Omental fat pad (tissue), 3 donors: ENCODE measurements at regions not wholly inside any gene's neighbourhood (a gene's known extent, or its start where the extent isn't known, plus 50 kb on each side); places are given as distances from the start of the nearest gene placed in this dataset.

Source experiments
- ATAC-seq: fragments of 150-250 bp; one replicate; pipeline ENCODE4 v1.9.1; 2016; ENCODE audit warnings: mild to moderate bottlenecking, moderate library complexity; ENCODE audit not compliant: low FRiP score
- DNase-seq: peaks from one replicate; pipeline ENCODE4 v3.0.0-alpha.2; 2019; ENCODE audit warnings: low spot score
- TF ChIP-seq, protein P1 (sequence below), 3 donors: fragments of 450-650 bp; IDR thresholded peaks; one replicate each; pipeline ENCODE4 v1.5.1; 2016 to 2017; ENCODE audit warnings: antibody characterized with exemption in 3 of 3, mild to moderate bottlenecking in 3 of 3, moderate library complexity in 2 of 3

DNA sequence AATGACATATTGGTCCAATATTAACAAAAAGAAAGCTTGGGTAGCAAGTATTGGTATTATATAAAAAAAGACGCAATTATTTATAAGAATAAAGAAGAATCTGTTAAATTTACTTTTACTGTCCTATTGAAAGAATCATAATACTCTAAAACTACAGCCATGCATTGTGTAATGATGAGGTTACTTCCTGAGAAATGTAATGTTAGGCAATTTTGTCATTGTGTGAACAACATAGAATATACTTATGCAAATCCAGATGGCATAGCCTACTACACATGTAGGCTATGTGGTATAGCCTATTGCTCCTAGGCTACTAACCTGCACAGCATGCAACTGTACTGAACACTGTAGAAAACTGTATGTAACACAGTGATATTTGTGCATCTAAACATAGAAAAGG lies 121.2 kb upstream of the PTGFR start:
- ATAC-seq (no peak), DNase-seq (no peak)
- TF ChIP-seq, protein P1, sequence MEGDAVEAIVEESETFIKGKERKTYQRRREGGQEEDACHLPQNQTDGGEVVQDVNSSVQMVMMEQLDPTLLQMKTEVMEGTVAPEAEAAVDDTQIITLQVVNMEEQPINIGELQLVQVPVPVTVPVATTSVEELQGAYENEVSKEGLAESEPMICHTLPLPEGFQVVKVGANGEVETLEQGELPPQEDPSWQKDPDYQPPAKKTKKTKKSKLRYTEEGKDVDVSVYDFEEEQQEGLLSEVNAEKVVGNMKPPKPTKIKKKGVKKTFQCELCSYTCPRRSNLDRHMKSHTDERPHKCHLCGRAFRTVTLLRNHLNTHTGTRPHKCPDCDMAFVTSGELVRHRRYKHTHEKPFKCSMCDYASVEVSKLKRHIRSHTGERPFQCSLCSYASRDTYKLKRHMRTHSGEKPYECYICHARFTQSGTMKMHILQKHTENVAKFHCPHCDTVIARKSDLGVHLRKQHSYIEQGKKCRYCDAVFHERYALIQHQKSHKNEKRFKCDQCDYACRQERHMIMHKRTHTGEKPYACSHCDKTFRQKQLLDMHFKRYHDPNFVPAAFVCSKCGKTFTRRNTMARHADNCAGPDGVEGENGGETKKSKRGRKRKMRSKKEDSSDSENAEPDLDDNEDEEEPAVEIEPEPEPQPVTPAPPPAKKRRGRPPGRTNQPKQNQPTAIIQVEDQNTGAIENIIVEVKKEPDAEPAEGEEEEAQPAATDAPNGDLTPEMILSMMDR (IDR thresholded peaks at IDR 0.05) = no peak

- TF ChIP-seq, protein P1 (IDR thresholded peaks at IDR 0.05) = no peak
- DNase-seq (no peak), ATAC-seq (no peak)
These were observed 120.4 kb upstream of the PTGFR start for GRCh38 chr1:78370356-78370755.

- TF ChIP-seq, protein P1 (IDR thresholded peaks at IDR 0.05) = no peak
- DNase-seq (no peak), ATAC-seq (no peak)
These were observed 119.8 kb upstream of the PTGFR start for GRCh38 chr1:78370779-78371482.

DNA sequence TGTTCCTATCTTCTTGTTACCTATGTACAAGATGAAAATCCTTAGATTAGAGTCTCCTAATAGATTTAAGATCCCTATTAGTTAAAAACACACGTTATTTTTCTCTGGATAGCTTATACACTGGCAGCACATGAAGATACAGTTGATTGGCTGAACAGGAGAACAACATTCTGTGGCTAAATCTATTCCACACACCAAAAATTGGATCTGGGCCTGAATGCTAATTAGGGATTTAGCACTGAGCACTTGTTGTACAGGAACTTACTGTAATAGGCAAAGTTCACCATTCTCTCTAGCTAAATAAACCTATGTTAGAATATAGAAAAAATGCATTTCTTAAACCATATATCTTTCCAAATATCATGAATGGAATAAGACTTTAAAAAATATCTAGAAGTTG lies 117.1 kb upstream of the PTGFR start:
- no peak for DNase-seq
- TF ChIP-seq, protein P1 (IDR thresholded peaks at IDR 0.05) = no peak
- no peak for ATAC-seq

GRCh38 chr1:78375996-78376395 lies 114.8 kb upstream of the PTGFR start:
- TF ChIP-seq, protein P1 (IDR thresholded peaks at IDR 0.05) = no peak
- DNase-seq = no peak
- ATAC-seq = no peak

DNA sequence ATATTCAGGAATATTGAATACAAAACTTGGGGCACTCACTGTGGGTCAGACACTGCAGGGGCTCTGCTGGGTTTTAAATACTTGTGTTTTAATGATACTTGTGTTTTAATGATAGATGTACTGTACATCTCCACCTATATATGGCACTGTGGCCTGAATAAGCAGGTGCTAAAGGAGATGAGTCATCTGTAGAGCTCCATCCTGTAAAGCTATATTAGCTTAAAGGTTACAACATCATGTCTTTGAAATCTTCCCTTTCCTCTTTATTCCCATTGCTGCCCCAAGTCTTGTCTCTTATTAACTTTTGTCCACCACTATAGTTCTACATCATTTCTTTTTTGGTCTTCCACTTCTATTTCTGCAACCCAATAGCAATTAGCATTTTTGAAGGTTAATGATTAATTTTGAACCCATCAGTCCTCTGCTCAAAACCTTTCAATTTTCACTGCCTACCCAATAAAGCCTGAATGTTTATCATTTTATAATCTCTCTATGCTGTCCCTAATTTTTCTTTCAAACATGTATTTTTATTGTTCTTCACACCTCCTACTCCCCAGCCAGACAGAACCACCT lies 113.3 kb upstream of the PTGFR start:
- no peak for ATAC-seq
- no peak for DNase-seq
- TF ChIP-seq, protein P1 (IDR thresholded peaks at IDR 0.05) = no peak

GRCh38 chr1:78383923-78384322 lies 106.9 kb upstream of the PTGFR start:
- ATAC-seq (no peak), DNase-seq (no peak)
- TF ChIP-seq, protein P1 (IDR thresholded peaks at IDR 0.05) = no peak
